ENCODE measurements at regions not wholly inside any gene's neighbourhood (a gene's known extent, or its start where the extent isn't known, plus 50 kb on each side); places are given as distances from the start of the nearest gene placed in this dataset.

DNA sequence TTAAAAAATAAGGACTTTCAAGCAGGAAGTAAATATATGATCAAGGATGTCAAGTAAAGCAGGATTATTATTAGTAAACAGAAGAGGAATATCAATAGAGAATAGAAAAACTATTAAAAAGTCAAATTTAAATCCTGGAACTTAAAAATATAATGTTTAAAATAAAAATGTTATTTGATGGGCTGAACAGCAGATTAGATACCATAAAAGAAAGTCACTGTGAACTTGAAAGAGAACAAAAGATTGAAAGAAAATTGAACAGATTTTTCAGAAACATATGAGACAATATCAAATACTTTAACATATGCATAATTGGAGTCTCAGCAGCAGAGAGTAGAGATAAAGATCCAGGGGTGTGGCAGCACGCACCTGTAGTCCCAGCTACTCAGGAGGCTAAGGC lies 1213.7 kb upstream of the AUTS2 start:
- Histone ChIP-seq H3K9me3 (peaks cover 0 to 7% (median 6%) of the 10 kb centered on the region in 3 donors), H3K27me3 (no peaks in the 10 kb centered on the region), H3K36me3 (no peaks in the 10 kb centered on the region), H3K27ac (no peak overlapping the region), H3K4me1 (no peaks in the 10 kb centered on the region), H3K4me3 (no peak overlapping the region)
- TF ChIP-seq POLR2A (IDR thresholded peaks at IDR 0.05): no peak
- TF ChIP-seq, protein P1, sequence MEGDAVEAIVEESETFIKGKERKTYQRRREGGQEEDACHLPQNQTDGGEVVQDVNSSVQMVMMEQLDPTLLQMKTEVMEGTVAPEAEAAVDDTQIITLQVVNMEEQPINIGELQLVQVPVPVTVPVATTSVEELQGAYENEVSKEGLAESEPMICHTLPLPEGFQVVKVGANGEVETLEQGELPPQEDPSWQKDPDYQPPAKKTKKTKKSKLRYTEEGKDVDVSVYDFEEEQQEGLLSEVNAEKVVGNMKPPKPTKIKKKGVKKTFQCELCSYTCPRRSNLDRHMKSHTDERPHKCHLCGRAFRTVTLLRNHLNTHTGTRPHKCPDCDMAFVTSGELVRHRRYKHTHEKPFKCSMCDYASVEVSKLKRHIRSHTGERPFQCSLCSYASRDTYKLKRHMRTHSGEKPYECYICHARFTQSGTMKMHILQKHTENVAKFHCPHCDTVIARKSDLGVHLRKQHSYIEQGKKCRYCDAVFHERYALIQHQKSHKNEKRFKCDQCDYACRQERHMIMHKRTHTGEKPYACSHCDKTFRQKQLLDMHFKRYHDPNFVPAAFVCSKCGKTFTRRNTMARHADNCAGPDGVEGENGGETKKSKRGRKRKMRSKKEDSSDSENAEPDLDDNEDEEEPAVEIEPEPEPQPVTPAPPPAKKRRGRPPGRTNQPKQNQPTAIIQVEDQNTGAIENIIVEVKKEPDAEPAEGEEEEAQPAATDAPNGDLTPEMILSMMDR (IDR thresholded peaks at IDR 0.05): no peak
- DNase-seq: no peak
- intact Hi-C loops (cut with DNase I): no loop called here
- 67% methylated on average over 1 of the region's 1 CpG for WGBS, 2 donors

DNA sequence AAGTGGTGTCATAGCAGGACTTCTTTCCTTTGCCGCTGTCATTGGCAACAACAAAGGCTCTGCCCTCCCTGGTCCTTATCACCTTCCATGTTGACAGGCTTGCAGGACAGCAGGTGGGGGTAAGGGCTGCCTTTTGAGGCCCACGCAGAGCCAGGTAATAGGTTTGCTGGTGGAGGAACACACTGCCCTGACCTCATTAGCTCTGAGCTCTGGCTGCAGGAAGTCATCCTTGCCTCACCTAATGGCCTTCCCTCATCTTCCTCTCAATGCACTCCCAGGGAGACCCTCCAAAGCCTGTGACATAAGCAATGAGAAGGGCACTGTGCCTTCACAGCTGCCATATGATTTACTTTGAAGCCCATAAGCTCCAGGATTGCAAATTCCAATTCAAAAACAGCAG lies 1205.2 kb upstream of the AUTS2 start:
- DNase-seq: no peak
- Histone ChIP-seq H3K4me3 (no peak overlapping the region), H3K27me3 (no peaks in the 10 kb centered on the region), H3K9me3 (no peaks in the 10 kb centered on the region), H3K36me3 (no peaks in the 10 kb centered on the region), H3K4me1 (no peaks in the 10 kb centered on the region), H3K27ac (no peak overlapping the region)
- 35 to 44% methylated on average over 2 of the region's 2 CpGs for WGBS, 2 donors
- TF ChIP-seq, protein P1 (IDR thresholded peaks at IDR 0.05): no peak
- TF ChIP-seq POLR2A (IDR thresholded peaks at IDR 0.05): no peak
- intact Hi-C loops (cut with DNase I): no loop called here

DNA sequence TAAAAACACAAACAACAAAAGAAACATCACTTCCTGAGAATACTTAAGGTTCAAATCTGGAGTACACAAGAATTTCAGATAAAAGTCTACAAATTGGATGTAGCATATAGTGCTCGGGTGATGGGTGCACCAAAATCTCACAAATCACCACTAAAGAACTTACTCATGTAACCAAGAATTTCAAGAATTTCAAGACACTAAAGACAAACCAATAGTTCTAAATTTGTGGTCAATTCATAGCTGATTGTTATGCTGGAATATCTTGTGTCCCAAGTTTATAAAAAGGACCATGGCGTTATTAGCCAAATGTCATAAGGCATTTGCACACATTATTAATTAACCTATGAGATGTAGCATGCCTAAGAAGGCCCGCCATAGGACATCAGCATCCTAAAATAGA lies 1204.1 kb upstream of the AUTS2 start:
- intact Hi-C loops (cut with DNase I): no loop called here
- no peaks in the 10 kb centered on the region for H3K9me3 ChIP-seq
- 75 to 83% methylated on average over 3 of the region's 3 CpGs for WGBS, 2 donors
- no peaks in the 10 kb centered on the region for H3K36me3 ChIP-seq
- no peak overlapping the region for H3K4me3 ChIP-seq
- no peak for DNase-seq
- H3K27me3 ChIP-seq: no peaks in the 10 kb centered on the region
- no peak for TF ChIP-seq POLR2A (IDR thresholded peaks at IDR 0.05)
- TF ChIP-seq, protein P1 (IDR thresholded peaks at IDR 0.05): no peak
- no peaks in the 10 kb centered on the region for H3K4me1 ChIP-seq
- no peak overlapping the region for H3K27ac ChIP-seq

DNA sequence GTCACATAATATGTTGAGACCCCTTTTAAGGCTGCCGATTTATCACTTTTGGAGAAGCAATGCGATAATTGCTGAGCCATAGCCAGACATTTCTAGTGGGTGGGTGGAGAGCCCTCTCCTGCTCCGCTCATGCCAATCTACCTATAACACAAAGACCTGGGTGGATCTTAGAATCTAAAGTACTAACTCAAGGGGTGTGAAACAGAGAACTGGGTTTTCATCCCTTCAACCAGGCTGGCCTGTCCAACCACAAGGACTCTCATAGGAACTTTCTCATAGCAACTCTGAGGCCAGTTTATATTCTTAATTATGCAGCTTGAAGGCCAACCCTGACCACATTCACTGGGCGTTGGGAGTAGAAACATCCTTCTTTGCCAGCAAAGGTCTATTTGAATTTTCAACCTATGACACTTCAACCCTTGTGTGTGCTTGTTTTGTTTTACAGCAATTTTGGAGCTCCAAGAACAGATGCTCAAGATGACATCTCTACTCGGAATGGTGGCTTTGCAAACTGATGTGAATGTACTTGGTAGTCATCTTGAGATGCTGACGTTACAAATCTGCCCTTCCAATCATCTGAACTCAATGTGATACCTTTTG lies 1198.2 kb upstream of the AUTS2 start:
- Histone ChIP-seq H3K4me3 (no peak overlapping the region), H3K36me3 (no peaks in the 10 kb centered on the region), H3K27ac (no peak overlapping the region), H3K9me3 (no peaks in the 10 kb centered on the region), H3K4me1 (no peaks in the 10 kb centered on the region), H3K27me3 (no peaks in the 10 kb centered on the region)
- 69 to 73% methylated on average over 5 to 6 of the region's 6 CpGs for WGBS, 2 donors
- no peak for DNase-seq
- intact Hi-C loops (cut with DNase I): no loop called here
- no peak for TF ChIP-seq POLR2A (IDR thresholded peaks at IDR 0.05)
- TF ChIP-seq, protein P1 (IDR thresholded peaks at IDR 0.05): no peak

DNA sequence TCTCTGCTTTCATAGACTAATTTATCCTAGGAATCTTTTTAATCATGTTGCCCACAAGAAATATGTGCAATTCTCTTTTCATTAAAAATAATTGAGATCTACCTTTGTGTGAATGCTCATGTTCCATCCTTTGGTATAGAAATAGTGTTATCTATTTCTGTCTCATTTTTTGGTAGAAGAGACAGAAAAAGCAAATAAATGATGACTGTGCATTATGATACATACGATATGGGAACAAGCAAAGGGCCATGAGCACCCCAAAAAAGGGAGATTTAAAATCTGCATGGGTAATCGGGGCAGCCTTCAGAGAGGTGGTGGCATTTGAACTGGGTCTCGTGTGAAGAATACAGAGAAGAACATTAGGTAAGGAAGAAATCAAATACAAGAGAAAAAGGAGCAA lies 1197.5 kb upstream of the AUTS2 start:
- Histone ChIP-seq H3K36me3 (no peaks in the 10 kb centered on the region), H3K4me3 (no peak overlapping the region), H3K9me3 (no peaks in the 10 kb centered on the region), H3K27me3 (no peaks in the 10 kb centered on the region), H3K4me1 (no peaks in the 10 kb centered on the region), H3K27ac (no peak overlapping the region)
- TF ChIP-seq, protein P1 (IDR thresholded peaks at IDR 0.05): no peak
- no peak for TF ChIP-seq POLR2A (IDR thresholded peaks at IDR 0.05)
- 72 to 78% methylated on average over 3 of the region's 3 CpGs for WGBS, 2 donors
- no peak for DNase-seq
- intact Hi-C loops (cut with DNase I): no loop called here
